ENCODE measurements at regions not wholly inside any gene's neighbourhood (a gene's known extent, or its start where the extent isn't known, plus 50 kb on each side); places are given as distances from the start of the nearest gene placed in this dataset.

GRCh38 chr6:99080191-99080590 is 132.4 kb upstream of the FBXL4 start:
- TF ChIP-seq CTCF (conservative IDR thresholded peaks at IDR 0.05 in 1 of 2, IDR thresholded peaks at IDR 0.05 in 1 of 2; ENCODE audit: extremely low read depth in 1 of 2, insufficient read depth in 1 of 2, low read depth in 1 of 2, low read length in 2 of 2) = no peak
- no peak for TF ChIP-seq EZH2 (IDR thresholded peaks at IDR 0.05; ENCODE audit: borderline replicate concordance, low read length)
